Ascending aorta (tissue), 2 donors: ENCODE measurements at regions not wholly inside any gene's neighbourhood (a gene's known extent, or its start where the extent isn't known, plus 50 kb on each side); places are given as distances from the start of the nearest gene placed in this dataset.

ENCODE experiments used
- DNase-seq, 2 donors: peaks; one replicate each; pipeline ENCODE4 v3.0.0-alpha.2; 2019; ENCODE audit warnings: low spot score in 2 of 2
- H3K27ac ChIP-seq, 2 donors: fragments of 200-600 bp; sonication (generic); one replicate each; pipeline ENCODE4 v1.5.1; 2016 to 2017; ENCODE audit warnings: mild to moderate bottlenecking in 1 of 2
- H3K27me3 ChIP-seq: fragments of 200-600 bp; sonication (generic); one replicate; pipeline ENCODE4 v1.5.1; 2017
- H3K36me3 ChIP-seq, 2 donors: fragments of 200-600 bp; sonication (generic); one replicate each; pipeline ENCODE4 v1.5.1; 2016
- H3K4me1 ChIP-seq, 2 donors: fragments of 200-600 bp; sonication (generic); one replicate each; pipeline ENCODE4 v1.5.1; 2016 to 2017; ENCODE audit warnings: mild to moderate bottlenecking in 1 of 2
- H3K4me3 ChIP-seq, 2 donors: fragments of 200-600 bp; sonication (generic); one replicate each; pipeline ENCODE4 v1.5.1; 2016 to 2017; ENCODE audit warnings: mild to moderate bottlenecking in 1 of 2
- H3K9me3 ChIP-seq, 2 donors: fragments of 200-600 bp; sonication (generic); one replicate each; pipeline ENCODE4 v1.5.1; 2016
- intact Hi-C: fragments of 100-400 bp; cut with DNase I; formaldehyde crosslinking; loops from one replicate; pipeline ENCODE4 v1.15.1; 2023
- TF ChIP-seq, protein P1 (sequence below), 3 experiments: fragments of 200-600 bp in 2 of 3; fragments of 450-650 bp in 1 of 3; sonication (generic) in 2 of 3; IDR thresholded peaks; one replicate each; pipeline ENCODE4 v1.5.1; 2016 to 2019; ENCODE audit warnings: antibody characterized with exemption in 3 of 3, mild to moderate bottlenecking in 1 of 3, moderate library complexity in 1 of 3

DNA sequence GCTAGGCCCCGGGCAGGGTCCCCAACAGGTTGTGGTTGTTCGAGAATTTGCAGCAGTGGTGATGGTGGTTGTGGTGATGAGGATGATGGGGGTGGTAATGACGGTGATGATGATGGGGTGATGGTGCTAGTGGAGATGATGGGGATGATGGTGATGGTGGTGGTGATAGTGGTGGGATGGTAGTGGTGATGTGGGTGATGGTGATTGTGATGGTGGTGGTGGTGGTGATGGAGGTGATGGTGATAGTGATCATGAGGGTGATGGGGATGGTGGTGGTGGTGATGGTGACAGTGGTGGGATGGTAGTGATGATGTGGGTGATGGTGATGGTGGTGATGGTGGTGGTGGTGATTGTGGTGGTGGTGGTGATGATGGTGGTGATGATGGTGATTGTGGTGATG, 343.3 kb downstream of the SEC14L1 start:
- Histone ChIP-seq H3K4me3 (no peak overlapping the region), H3K36me3 (peaks cover 32 to 38% of the 10 kb centered on the region in 2 donors), H3K9me3 (no peaks in the 10 kb centered on the region), H3K4me1 (no peaks in the 10 kb centered on the region), H3K27me3 (no peaks in the 10 kb centered on the region), H3K27ac (no peak overlapping the region)
- TF ChIP-seq, protein P1, sequence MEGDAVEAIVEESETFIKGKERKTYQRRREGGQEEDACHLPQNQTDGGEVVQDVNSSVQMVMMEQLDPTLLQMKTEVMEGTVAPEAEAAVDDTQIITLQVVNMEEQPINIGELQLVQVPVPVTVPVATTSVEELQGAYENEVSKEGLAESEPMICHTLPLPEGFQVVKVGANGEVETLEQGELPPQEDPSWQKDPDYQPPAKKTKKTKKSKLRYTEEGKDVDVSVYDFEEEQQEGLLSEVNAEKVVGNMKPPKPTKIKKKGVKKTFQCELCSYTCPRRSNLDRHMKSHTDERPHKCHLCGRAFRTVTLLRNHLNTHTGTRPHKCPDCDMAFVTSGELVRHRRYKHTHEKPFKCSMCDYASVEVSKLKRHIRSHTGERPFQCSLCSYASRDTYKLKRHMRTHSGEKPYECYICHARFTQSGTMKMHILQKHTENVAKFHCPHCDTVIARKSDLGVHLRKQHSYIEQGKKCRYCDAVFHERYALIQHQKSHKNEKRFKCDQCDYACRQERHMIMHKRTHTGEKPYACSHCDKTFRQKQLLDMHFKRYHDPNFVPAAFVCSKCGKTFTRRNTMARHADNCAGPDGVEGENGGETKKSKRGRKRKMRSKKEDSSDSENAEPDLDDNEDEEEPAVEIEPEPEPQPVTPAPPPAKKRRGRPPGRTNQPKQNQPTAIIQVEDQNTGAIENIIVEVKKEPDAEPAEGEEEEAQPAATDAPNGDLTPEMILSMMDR (IDR thresholded peaks at IDR 0.05): no peak
- intact Hi-C loops: no loop called here
- DNase-seq: no peak

DNA sequence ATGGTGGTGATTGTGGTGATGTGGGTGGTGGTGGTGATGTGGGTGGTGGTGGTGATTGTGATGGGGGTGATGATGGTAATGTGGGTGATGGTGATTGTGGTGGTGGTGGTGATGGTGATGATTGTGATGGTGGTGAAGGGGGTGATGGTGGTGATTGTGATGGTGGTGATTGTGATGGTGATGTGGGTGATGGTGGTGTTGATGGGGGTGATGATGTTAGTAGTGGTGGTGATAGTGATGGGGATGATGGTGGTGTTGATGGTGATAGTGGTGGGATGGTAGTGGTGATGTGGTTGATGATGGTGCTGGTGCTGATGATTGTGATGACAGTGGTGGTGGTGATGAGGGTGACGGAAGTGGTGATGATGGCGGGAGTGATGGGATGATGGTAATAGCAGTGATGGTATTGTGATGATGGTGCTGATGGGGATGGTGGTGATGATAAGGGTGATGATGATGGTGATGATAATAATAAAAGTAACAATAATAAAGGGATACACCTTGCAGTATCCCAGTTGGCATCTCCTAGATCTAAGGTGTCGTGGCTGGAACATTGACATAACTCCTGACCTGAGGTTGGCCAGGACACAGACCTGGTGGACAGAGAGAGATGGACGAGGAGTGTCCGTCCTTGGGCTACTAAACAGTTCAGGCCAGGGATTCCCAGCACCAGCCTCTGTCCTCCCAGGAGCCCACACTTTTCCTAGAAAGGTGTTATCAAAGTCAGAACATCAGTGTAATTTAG, 344.5 kb downstream of the SEC14L1 start:
- H3K4me1 ChIP-seq: peaks cover 5 to 6% of the 10 kb centered on the region in 2 donors
- no peaks in the 10 kb centered on the region for H3K9me3 ChIP-seq
- no peak overlapping the region for H3K4me3 ChIP-seq
- intact Hi-C loops: no loop called here
- DNase-seq: no peak
- H3K27ac ChIP-seq: no peak overlapping the region
- H3K36me3 ChIP-seq: peaks cover 33 to 39% of the 10 kb centered on the region in 2 donors
- no peaks in the 10 kb centered on the region for H3K27me3 ChIP-seq
- TF ChIP-seq, protein P1 (IDR thresholded peaks at IDR 0.05): no peak

DNA sequence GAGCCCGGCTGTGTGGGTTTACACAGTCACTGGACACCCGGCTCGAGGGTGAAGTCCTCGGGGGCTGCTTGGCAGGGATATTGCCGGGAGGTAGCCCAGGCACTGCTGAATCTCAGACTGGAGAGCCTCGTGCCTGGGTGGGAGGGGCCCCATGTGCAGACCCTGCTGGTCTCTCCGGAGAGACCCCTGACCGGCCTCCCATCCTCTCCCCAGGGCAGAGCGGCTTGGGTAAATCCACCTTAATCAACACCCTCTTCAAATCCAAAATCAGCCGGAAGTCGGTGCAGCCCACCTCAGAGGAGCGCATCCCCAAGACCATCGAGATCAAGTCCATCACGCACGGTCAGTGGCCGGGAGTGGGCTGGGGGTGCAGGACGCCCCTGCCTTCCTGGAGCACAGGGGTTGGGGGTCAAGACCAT, 346.5 kb downstream of the SEC14L1 start:
- TF ChIP-seq, protein P1 (IDR thresholded peaks at IDR 0.05): no peak
- H3K27me3 ChIP-seq: no peaks in the 10 kb centered on the region
- DNase-seq: no peak
- intact Hi-C loops: no loop called here
- no peaks in the 10 kb centered on the region for H3K9me3 ChIP-seq
- no peak overlapping the region for H3K27ac ChIP-seq
- no peak overlapping the region for H3K4me3 ChIP-seq
- peaks cover 9 to 10% of the 10 kb centered on the region in 2 donors for H3K4me1 ChIP-seq
- peaks cover 49 to 50% of the 10 kb centered on the region in 2 donors for H3K36me3 ChIP-seq

DNA sequence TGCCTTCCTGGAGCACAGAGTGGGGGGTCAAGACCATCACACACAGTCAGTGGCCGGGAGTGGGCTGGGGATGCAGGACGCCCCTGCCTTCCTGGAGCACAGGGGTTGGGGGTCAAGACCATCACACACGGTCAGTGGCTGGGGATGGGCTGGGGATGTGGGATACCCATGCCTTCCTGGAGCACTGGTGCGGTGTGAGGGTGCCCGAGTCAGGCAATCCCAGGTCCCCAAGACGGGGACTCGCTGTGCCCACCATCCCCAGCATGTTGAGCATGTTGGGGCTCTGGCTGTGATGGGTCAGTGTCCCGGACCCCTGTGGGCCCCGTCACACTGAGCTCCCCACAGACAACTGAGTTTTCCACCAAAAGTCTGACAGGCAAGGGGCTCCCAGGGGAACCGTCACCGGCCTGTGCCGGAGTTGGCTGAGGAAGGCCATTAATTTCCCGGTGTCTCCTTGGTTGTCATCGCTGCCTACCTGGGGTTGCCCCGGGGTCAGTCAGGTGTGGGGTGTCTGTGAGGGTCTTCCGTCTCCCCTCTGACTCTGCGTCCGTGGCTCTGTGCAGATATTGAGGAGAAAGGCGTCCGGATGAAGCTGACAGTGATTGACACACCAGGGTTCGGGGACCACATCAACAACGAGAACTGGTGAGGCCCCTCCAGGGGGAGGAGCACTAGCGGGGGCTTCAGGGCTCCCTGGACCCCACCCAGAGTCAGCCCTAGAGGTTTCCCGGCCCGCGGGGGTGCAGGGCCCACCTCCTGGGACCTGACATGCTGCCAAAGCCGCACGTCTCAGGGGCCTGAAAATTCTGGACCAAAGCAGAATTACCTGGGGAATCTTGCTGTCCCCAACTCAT, 347.1 kb downstream of the SEC14L1 start:
- H3K36me3 ChIP-seq: peaks cover 49 to 50% of the 10 kb centered on the region in 2 donors
- TF ChIP-seq, protein P1 (IDR thresholded peaks at IDR 0.05): no peak
- no peak for DNase-seq

DNA sequence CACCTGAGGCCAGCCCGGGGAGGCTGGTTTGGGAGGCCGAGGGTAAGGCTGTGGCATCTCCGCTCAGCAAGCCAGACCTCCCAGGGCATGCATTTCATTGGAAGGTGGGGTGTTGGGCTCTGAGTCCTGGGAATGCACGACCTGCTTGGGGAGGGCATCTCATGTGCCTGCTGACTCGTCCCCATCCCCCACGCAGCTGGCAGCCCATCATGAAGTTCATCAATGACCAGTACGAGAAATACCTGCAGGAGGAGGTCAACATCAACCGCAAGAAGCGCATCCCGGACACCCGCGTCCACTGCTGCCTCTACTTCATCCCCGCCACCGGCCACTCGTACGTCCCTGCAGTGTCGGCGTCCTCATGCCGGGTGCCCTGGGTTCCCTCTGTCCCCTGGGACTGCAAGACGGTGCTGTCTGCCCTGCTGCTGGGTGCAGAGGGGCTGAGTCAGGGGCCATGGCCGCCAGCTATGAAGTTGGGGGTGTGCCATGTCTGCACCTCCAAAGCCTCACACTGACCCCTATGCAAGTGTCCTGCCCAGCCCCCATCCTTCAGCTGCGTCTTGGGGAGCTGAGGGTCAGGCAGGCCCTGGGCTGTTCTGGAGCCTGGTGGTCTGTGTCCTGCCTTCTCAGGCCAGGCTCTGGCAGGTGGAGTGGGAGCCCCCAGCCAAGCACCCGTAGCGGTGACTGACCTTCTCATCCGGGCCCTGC, 347.9 kb downstream of the SEC14L1 start:
- intact Hi-C loops: no loop called here
- no peak overlapping the region for H3K4me3 ChIP-seq
- no peaks in the 10 kb centered on the region for H3K9me3 ChIP-seq
- no peaks in the 10 kb centered on the region for H3K27me3 ChIP-seq
- H3K27ac ChIP-seq: peak overlapping the region in 1 of 2 donors; percentile 30
- TF ChIP-seq, protein P1 (IDR thresholded peaks at IDR 0.05): no peak
- DNase-seq: no peak
- H3K4me1 ChIP-seq: peaks cover 9 to 10% of the 10 kb centered on the region in 2 donors
- H3K36me3 ChIP-seq: peaks cover 47 to 48% of the 10 kb centered on the region in 2 donors

More for the DNA sequence above, 347.1 kb downstream of the SEC14L1 start:
- intact Hi-C loops: no loop called here
- H3K4me1 ChIP-seq: peaks cover 9 to 10% of the 10 kb centered on the region in 2 donors
- H3K27me3 ChIP-seq: no peaks in the 10 kb centered on the region
- H3K4me3 ChIP-seq: no peak overlapping the region
- H3K9me3 ChIP-seq: no peaks in the 10 kb centered on the region
- H3K27ac ChIP-seq: no peak overlapping the region
